T-cell (primary cell): ENCODE measurements at regions not wholly inside any gene's neighbourhood (a gene's known extent, or its start where the extent isn't known, plus 50 kb on each side); places are given as distances from the start of the nearest gene placed in this dataset.
A peak's percentile ranks its signal among the peaks of the same experiment; 100 is the strongest.
"Not testable (repeated sequence)": the region's sequence is repeated elsewhere in the genome, so short reads cannot be mapped to it uniquely, and the experiment has no call there.

Experiments used
- ATAC-seq, 4 experiments: fragments of 200-7000 bp in 3 of 4; fragments of 150-1000 bp in 1 of 4; cut with Tn5 transposase; replicated peaks in 1 of 4; 1 replicate in 3 of 4; 2 replicates in 1 of 4; pipeline ENCODE4 v1.10.0; 2021; ENCODE audit warnings: moderate library complexity in 3 of 4, mild to moderate bottlenecking in 2 of 4, moderate number of reproducible peaks in 1 of 4
- CTCF ChIA-PET, 2 donors: fragments of 300-600 bp; sonication (Branson Sonifier 250); formaldehyde crosslinking; loops; one replicate each; lab custom pipeline; 2022; ENCODE audit warnings: antibody characterized with exemption in 2 of 2; lab: Charles Lee
- POLR2A ChIA-PET, 2 donors: fragments of 300-600 bp; sonication (Branson Sonifier 250); formaldehyde crosslinking; loops; one replicate each; lab custom pipeline; 2022; ENCODE audit warnings: antibody characterized with exemption in 2 of 2; lab: Charles Lee
- DNase-seq, 35 experiments: peaks; one replicate each; pipeline versions ENCODE4 v3.0.0 to v3.0.0-alpha.2; 2013 to 2023
- H3K27ac ChIP-seq: one replicate; pipeline ENCODE4 v1.5.1; 2013; ENCODE audit warnings: low read length
- H3K27me3 ChIP-seq, 2 experiments: replicated peaks in 1 of 2; 1 replicate in 1 of 2; 2 replicates in 1 of 2; pipeline versions ENCODE4 v1.6.1 to v1.7.0; 2013; ENCODE audit warnings: low read length in 1 of 2, mixed read lengths in 1 of 2; ENCODE audit not compliant: control insufficient read depth in 2 of 2, insufficient read depth in 2 of 2; ENCODE audit errors: extremely low read depth in 1 of 2
- H3K36me3 ChIP-seq, 2 donors: 1 replicate in 1 of 2; 2 replicates in 1 of 2; pipeline versions ENCODE4 v1.6.1 to v1.7.0; 2013; ENCODE audit warnings: low read length in 1 of 2; ENCODE audit not compliant: control insufficient read depth in 2 of 2, insufficient read depth in 1 of 2; ENCODE audit errors: extremely low read depth in 1 of 2
- H3K4me1 ChIP-seq, 2 experiments: 1 replicate in 1 of 2; 2 replicates in 1 of 2; pipeline versions ENCODE4 v1.6.1 to v1.7.0; 2013; ENCODE audit warnings: low read length in 2 of 2, mixed read lengths in 1 of 2; ENCODE audit not compliant: insufficient read depth in 2 of 2, control insufficient read depth in 1 of 2; ENCODE audit errors: extremely low read depth in 1 of 2
- H3K4me3 ChIP-seq, 2 donors: 1 replicate in 1 of 2; 2 replicates in 1 of 2; pipeline versions ENCODE4 v1.5.1 to v1.7.0; 2013; ENCODE audit warnings: mild to moderate bottlenecking in 2 of 2, low read length in 1 of 2, moderate library complexity in 1 of 2; ENCODE audit not compliant: control insufficient read depth in 1 of 2; ENCODE audit errors: extremely low read depth in 1 of 2
- H3K9me3 ChIP-seq: 2 replicates; pipeline ENCODE4 v1.7.0; 2013
- H3K27ac Mint-ChIP-seq, 2 donors: one replicate each; pipeline ENCODE4 v1.8.0; 2020 to 2021; ENCODE audit warnings: mild to moderate bottlenecking in 2 of 2, mixed read lengths in 2 of 2
- H3K27me3 Mint-ChIP-seq, 2 donors: one replicate each; pipeline ENCODE4 v1.8.0; 2021 to 2022; ENCODE audit warnings: mixed read lengths in 2 of 2
- H3K36me3 Mint-ChIP-seq: one replicate; pipeline ENCODE4 v1.8.0; 2021; ENCODE audit warnings: mixed read lengths
- H3K4me1 Mint-ChIP-seq, 3 donors: one replicate each; pipeline ENCODE4 v1.8.0; 2020 to 2022; ENCODE audit warnings: mixed read lengths in 3 of 3, mild to moderate bottlenecking in 1 of 3
- H3K4me3 Mint-ChIP-seq, 3 donors: one replicate each; pipeline ENCODE4 v1.8.0; 2020 to 2022; ENCODE audit warnings: mild to moderate bottlenecking in 3 of 3, mixed read lengths in 3 of 3, moderate library complexity in 3 of 3
- H3K9me3 Mint-ChIP-seq, 3 donors: one replicate each; pipeline ENCODE4 v1.8.0; 2020 to 2022; ENCODE audit warnings: mixed read lengths in 3 of 3
- WGBS: methylation state at CpG from one replicate; pipeline ENCODE4 v1.1.5; 2013; ENCODE audit warnings: missing lambda C conversion rate; ENCODE audit not compliant: insufficient coverage; 5-methylcytosine and 5-hydroxymethylcytosine counted together

DNA sequence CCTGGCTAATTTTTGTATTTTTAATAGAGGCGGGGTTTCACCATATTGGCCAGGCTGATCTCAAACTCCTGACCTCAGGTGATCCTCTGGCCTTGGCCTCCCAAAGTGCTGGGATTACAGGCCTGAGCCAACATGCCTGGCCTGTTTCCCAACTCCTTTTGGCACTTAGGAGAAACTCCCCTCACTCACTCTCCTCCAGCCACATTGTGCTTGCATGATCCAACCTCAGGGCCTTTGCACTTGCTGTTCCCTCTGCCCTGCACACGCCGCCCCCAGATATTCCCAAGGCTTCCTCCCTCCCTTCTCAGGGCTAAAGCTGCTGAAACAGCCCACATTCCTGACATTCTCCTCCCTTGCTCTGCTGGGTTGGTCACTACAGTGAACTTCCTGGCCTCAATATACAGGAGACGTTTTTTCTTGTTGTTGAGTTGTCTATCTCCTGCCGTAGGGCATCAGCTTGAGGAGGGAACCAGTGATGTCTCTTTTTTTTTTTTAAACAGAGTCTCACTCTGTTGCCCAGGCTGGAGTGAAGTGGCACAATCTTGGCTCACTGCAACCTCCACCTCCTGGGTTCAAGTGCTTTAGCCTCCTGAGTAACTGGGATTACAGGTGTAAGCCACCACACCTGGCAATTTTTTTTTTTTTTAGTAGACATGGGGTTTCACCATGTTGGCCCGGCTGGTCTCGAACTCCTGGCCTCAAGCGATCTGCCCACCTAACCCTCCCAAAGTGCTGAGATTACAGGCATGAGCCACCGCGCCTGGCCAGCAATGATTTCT lies 61.4 kb upstream of the PTPN1 start:
- CTCF ChIA-PET, result interaction anchor here in 1 of 2 donors (1.1 kb wide), 1 partner anchor 247 kb away, joined by 4 read pairs; no protein-coding TSS in a partner anchor
- H3K9me3 ChIP-seq, H3K36me3 Mint-ChIP-seq, H3K27ac Mint-ChIP-seq, H3K36me3 ChIP-seq, H3K27ac ChIP-seq, DNase-seq, ATAC-seq, H3K9me3 Mint-ChIP-seq, POLR2A ChIA-PET, H3K4me3 ChIP-seq, H3K4me3 Mint-ChIP-seq: not testable (repeated sequence)
- Mint-ChIP-seq H3K4me1 (peaks cover 8 to 13% (median 10%) of the 10 kb centered on the region in 3 donors), H3K27me3 (peaks cover 22 to 37% of the 10 kb centered on the region in 2 donors)
- Histone ChIP-seq H3K4me1 (peaks cover 0 to 11% of the 10 kb centered on the region in 2 experiments), H3K27me3 (peaks cover 0 to 41% of the 10 kb centered on the region in 2 experiments)
- no CpG with 5 or more reads among the region's 10 CpGs for WGBS

DNA sequence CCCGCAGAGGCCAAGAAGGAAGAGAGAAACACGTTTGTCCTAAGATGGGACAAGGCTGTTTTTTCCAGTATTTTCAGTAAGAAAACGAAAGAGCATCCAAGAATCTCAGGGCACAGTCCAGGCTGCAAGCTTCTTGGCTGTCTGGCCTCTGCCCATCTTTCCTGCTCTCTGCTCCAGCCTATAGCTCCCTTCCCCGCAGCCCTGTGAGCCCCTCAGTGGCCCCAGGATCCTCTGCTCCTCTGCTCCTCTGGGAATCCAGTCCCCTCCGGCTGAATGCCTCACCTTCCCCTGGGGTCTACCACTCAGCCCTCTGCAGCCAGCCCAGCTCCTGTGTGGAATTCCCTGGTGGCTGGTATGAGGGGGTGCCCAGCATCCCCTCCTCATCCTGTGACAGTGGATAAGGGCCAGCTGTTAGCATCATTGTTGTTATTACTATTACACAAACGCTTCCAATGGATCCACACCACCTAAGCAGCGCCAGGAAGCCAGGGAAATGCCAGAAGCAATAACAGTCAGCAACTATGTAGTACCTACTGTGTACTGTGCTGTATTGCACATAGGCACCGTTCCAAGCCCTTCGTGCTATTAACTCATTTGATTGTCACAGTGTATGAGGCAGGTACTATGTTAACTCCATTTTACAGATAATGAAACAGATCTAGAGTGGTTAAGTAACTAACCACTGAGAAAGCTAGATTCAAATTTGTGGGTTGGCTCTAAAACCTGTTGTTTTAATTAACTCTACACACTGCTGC lies 60.3 kb upstream of the PTPN1 start:
- CTCF ChIA-PET, result interaction anchor here in 1 of 2 donors (1.1 kb wide), 1 partner anchor 246 kb away, joined by 4 read pairs; no protein-coding TSS in a partner anchor
- Mint-ChIP-seq H3K27me3 (peaks cover 25 to 37% of the 10 kb centered on the region in 2 donors), H3K4me3 (no peak overlapping the region), H3K9me3 (no peaks in the 10 kb centered on the region), H3K27ac (no peak overlapping the region), H3K36me3 (no peaks in the 10 kb centered on the region), H3K4me1 (peaks cover 8 to 13% (median 10%) of the 10 kb centered on the region in 3 donors)
- Histone ChIP-seq H3K36me3 (no peaks in the 10 kb centered on the region), H3K27me3 (peaks cover 0 to 36% of the 10 kb centered on the region in 2 experiments), H3K27ac (no peak overlapping the region), H3K9me3 (no peaks in the 10 kb centered on the region), H3K4me1 (peaks cover 0 to 11% of the 10 kb centered on the region in 2 experiments), H3K4me3 (no peak overlapping the region)
- ATAC-seq (no peak), DNase-seq (no peak)
- POLR2A ChIA-PET, result no interaction called here
- WGBS, result 70% methylated on average over 3 of the region's 9 CpGs

DNA sequence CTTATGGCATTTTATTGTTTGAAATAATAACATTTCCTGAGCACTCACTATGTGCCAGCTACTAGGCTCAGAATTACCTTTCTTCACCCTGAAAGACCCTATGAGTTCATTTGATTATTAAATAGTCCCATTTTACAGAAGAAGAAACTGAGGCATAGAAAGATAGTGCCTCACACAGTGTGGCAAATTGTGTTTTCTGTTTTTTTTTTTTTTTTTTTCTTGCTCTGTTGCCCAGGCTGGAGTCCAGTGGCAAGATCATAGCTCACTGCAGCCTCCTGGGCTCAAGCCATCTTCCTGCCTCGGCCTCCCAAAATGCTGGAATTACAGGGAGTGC lies 59.7 kb upstream of the PTPN1 start:
- no peak for ATAC-seq
- Histone ChIP-seq H3K36me3 (no peaks in the 10 kb centered on the region), H3K4me3 (no peak overlapping the region), H3K27ac (no peak overlapping the region), H3K4me1 (peaks cover 0 to 11% of the 10 kb centered on the region in 2 experiments), H3K9me3 (no peaks in the 10 kb centered on the region), H3K27me3 (peaks cover 0 to 37% of the 10 kb centered on the region in 2 experiments)
- ChIA-PET CTCF (interaction anchor here in 1 of 2 donors (0.6 kb wide), 1 partner anchor 28 kb away, joined by 4 read pairs; no protein-coding TSS in a partner anchor), POLR2A (interaction anchor here in 1 of 2 donors (0.6 kb wide), 1 partner anchor 28 kb away, joined by 5 read pairs; no protein-coding TSS in a partner anchor)
- Mint-ChIP-seq H3K27me3 (peaks cover 25 to 37% of the 10 kb centered on the region in 2 donors), H3K4me1 (peaks cover 8 to 13% (median 10%) of the 10 kb centered on the region in 3 donors), H3K4me3 (peak overlapping the region in 1 of 3 donors; percentile 52), H3K36me3 (no peaks in the 10 kb centered on the region), H3K9me3 (no peaks in the 10 kb centered on the region), H3K27ac (no peak overlapping the region)
- no peak for DNase-seq
- no CpG with 5 or more reads among the region's 1 CpG for WGBS

DNA sequence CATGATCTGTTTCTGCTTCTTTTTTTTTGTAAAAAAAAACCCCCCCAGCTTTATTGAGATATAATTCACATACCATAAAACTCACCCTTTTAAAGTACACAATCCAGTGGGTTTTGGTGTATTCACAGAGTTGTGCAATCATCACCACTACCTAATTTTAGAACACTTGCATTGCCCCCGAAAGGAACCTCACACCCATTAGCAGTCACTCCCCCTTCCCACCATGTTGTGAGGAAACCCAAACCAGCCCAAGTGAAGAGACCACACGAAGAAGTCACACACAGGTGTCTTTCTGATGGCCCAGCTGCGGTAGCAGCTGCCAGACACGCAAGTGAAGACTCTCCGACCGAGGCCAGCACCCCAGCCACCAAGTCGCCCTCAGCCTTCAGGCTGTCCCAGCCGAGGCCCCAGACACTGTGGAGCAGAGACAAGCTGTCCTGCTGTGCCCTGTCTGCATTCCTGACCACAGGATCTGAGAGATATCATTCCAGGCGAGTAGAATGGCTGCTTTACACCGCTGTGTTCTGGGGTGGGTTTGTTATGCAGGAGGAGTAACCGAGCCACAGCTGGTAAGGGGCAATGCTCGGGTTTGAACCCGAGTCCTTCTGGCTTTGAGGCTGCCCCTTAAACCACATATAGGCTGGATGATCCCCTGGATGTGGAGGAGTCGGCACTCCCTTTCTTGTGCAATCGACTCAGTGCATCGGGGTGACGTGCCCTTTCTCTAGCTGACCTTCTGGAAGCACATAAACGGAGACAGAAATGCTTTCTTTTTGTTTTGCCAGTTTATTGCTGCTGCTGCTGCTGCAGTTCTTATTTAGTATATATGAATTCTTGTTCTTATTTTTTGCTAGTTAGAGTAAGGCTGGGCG lies 59.1 kb upstream of the PTPN1 start:
- POLR2A ChIA-PET, result interaction anchor here in 1 of 2 donors (0.6 kb wide), 1 partner anchor 28 kb away, joined by 5 read pairs; no protein-coding TSS in a partner anchor
- CTCF ChIA-PET, result interaction anchor here in 1 of 2 donors (0.6 kb wide), 1 partner anchor 27 kb away, joined by 4 read pairs; no protein-coding TSS in a partner anchor
- H3K4me1 Mint-ChIP-seq, result peaks cover 8 to 13% (median 10%) of the 10 kb centered on the region in 3 donors
- no peak overlapping the region for H3K27ac Mint-ChIP-seq
- Histone ChIP-seq H3K27ac (no peak overlapping the region), H3K4me3 (no peak overlapping the region), H3K9me3 (no peaks in the 10 kb centered on the region), H3K36me3 (no peaks in the 10 kb centered on the region), H3K27me3 (peaks cover 0 to 44% of the 10 kb centered on the region in 2 experiments), H3K4me1 (peaks cover 0 to 11% of the 10 kb centered on the region in 2 experiments)
- WGBS, result 15% methylated on average over 14 of the region's 19 CpGs
- H3K9me3 Mint-ChIP-seq, result no peaks in the 10 kb centered on the region
- no peaks in the 10 kb centered on the region for H3K36me3 Mint-ChIP-seq
- ATAC-seq, result peak; percentile 51 to 65 (median 59)
- H3K4me3 Mint-ChIP-seq, result peak overlapping the region in 1 of 3 donors; percentile 52
- DNase-seq, result peak in 10 of 35 experiments; percentile 2 to 36 (median 12)
- H3K27me3 Mint-ChIP-seq, result peaks cover 25 to 37% of the 10 kb centered on the region in 2 donors

DNA sequence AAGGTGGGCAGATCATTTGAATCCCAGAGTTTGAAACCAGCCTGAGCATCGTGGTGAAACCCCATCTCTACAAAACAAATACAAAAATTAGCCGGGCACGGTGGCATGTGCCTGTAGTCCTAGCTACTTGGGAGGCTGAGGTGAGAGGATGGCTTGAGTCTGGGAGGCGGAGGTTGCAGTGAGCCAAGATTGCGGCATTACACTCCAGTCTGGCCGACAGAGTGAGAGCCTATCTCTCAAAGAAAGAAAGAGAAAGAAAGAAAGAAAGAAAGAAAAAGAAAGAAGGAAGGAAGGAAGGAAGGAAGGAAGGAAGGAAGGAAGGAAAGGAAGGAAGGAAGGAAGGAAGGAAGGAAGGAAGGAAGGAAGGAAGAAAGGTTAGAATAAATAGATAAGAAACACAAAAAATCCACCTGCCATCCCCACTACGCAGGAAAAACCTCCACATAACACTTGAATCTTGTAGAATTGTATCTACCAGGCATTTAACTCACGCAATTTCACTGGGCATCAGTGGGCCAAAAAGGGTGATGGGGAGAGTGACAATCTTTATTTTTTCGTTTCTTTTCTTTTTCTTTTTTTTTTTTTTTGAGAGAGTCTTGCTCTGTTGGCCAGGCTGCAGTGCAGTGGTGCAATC lies 58.3 kb upstream of the PTPN1 start:
- H3K27ac ChIP-seq, DNase-seq, POLR2A ChIA-PET, H3K9me3 Mint-ChIP-seq, ATAC-seq, H3K36me3 Mint-ChIP-seq, H3K9me3 ChIP-seq, H3K4me3 ChIP-seq, CTCF ChIA-PET, H3K36me3 ChIP-seq, H3K27ac Mint-ChIP-seq, H3K4me3 Mint-ChIP-seq: not testable (repeated sequence)
- WGBS, result 80% methylated on average over 1 of the region's 9 CpGs
- H3K4me1 ChIP-seq, result peaks cover 0 to 11% of the 10 kb centered on the region in 2 experiments
- peaks cover 0 to 50% of the 10 kb centered on the region in 2 experiments for H3K27me3 ChIP-seq
- Mint-ChIP-seq H3K27me3 (peaks cover 28 to 39% of the 10 kb centered on the region in 2 donors), H3K4me1 (peaks cover 8 to 13% (median 10%) of the 10 kb centered on the region in 3 donors)
